OCI-LY3 (cell line): ENCODE measurements at regions not wholly inside any gene's neighbourhood (a gene's known extent, or its start where the extent isn't known, plus 50 kb on each side); places are given as distances from the start of the nearest gene placed in this dataset.

ENCODE experiments used
- CTCF ChIP-seq: fragments of 200-600, 300-600 bp; sonication (generic); IDR thresholded peaks from 2 replicates; pipeline ENCODE4 v1.5.1; 2014; ENCODE audit warnings: antibody characterized with exemption, low read length, low read depth
- EZH2phosphoT487 ChIP-seq: fragments of 200-600 bp; shearing (Covaris generic); IDR thresholded peaks from 2 replicates; pipeline ENCODE4 v1.6.1; 2018; ENCODE audit warnings: antibody characterized with exemption, mixed run types, low read depth

GRCh38 chr17:71748872-71749271 is 371.9 kb upstream of the SOX9 start:
- no peak for TF ChIP-seq CTCF
- TF ChIP-seq EZH2phosphoT487: no peak
